DMS 273 (cell line): ENCODE measurements at regions not wholly inside any gene's neighbourhood (a gene's known extent, or its start where the extent isn't known, plus 50 kb on each side); places are given as distances from the start of the nearest gene placed in this dataset.
"Not testable (repeated sequence)": the region's sequence is repeated elsewhere in the genome, so short reads cannot be mapped to it uniquely, and the experiment has no call there.

Source experiments
- DNase-seq: peaks from one replicate; lab custom pipeline; 2025; ENCODE audit not compliant: unreplicated experiment; lab: John Stamatoyannopoulos, UW

DNA sequence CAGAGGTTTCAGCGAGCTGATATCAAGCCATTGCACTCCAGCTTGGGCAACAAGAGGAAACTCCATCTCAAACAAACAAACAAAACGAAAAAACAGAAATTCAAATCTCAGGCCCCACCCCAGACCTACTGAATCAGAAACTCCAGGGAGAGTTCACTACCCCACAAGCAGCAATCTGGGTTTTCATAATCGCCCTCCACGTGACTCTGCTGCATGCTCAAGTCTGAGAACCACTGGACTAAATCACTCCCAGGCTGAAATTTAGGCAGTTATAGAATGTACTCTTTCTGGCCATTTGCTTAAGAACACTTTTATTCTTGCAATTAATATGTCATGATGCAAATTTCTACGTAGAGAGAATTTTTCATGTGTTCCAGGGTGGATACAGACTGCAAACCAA is 287.3 kb downstream of the USP46 start:
- no peak for DNase-seq

DNA sequence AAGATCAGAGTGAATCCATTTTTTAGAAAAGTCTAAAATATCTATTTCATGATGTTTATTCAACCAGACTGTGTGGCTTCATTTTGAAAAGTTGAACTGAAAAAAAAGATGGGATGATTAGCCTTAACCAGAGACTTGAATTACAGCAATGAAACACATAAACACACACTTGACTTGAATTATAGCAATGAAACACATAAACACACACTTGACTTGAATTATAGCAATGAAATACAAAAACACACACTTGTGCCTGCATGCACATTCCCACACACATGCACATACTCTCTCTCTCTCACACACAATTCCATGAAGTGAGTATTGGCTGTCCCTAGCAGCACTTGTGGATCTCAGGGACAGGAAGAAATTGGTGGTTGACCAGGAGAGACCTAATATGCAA is 286.8 kb downstream of the USP46 start:
- no peak for DNase-seq

DNA sequence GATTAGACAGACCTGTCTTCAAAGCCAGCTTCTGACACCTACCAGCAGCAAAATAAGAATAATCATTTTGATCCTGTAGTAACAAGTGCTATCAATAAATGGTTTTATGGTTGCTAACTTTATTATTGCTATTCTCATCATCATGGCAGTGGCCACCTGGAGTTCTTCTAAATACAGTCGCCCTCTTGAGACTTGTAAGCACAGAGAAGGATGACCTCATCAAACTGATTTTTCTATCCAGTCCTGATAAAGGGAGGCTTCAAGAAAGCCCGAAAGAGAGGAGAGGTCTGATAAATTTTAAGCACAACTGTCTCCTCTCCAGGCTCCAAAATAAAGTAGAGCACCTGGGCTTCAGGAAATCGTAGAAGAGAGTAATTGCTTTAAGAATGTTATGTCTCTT is 286.4 kb downstream of the USP46 start:
- DNase-seq: peak; percentile 26

DNA sequence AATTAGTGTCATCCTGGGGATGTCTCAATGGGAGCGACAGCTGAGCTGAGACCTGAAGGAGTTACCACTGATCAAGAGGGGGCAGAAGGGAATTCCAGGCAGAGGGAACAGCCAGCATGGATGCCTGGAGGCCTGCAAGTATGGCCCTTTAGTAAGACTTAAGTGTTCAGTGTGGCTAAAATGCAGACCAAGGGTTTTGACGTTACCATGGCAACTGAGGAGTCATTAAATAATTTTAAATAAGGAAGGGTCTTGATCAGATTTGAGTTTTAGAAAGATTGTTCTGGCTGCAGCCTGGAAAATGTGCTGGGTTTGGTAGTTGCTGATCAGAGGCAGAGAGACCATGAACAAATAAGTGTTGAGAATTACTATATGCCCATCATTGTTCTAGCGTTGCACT is 285.5 kb downstream of the USP46 start:
- no peak for DNase-seq

DNA sequence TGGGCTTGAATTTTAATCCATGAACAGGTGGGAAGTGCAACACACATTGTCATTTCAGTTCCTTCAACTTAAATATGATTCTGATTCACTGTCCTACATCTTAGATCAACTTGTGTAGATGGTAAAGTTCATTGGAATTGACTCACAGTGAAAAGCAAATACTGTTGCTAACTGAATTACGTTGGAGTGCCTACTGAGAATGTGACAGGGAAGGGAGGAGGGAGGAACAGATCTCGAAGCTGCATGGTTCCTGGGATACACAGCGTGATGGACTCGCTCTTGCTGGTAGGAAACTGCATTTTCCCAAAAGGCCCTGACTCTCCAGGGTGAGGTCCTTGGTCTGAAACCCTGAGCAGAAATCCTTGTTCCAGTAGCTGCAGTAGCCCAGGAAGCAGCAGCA is 284.2 kb downstream of the USP46 start:
- DNase-seq: no peak

DNA sequence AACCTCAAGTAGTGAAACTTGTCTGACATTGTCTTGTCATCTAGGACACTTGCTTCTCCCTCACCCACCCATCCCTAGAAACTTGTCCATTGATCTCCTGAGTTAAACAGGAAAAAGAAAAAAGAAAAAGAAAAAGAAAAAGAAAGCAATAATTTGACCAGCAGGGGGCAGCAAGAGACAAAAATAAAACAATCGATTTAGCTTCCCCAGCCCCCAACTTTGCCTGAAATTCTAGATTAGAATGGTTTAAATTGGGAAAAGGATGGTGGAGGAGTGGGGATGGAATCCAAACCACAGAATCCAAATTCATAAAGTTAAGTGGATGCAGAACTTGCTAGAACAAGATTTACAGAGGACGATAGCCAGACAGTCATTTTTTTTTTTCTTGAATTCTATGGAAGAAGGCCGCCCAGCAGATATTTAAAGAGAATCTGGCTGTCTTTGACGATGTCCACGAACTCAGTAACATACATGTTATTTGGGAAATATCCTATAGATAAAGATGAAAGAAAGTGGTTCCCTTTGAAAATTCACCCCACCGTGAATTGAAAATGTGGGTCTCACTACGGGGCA is 282.9 kb downstream of the USP46 start:
- peak; percentile 67 for DNase-seq

DNA sequence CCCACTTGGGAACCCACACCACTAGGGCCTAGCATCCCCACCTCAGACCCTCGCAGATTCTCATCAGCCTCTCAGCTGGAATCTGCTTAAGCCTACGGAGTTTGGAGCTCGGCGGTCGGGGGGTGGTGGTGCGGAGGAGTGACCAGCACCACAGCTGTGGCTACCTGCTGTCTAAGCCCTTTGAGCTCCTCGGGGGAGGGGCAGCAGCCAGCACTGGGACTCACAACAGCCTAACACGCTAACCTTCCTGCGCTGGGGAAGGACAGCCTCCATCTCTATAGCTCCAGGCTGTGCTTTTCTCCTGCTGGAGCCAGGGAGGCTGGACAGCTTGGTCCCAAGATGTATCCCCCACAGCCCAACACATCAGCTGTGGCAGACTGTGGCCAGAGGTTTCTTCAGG is 281.5 kb downstream of the USP46 start:
- DNase-seq: no peak

DNA sequence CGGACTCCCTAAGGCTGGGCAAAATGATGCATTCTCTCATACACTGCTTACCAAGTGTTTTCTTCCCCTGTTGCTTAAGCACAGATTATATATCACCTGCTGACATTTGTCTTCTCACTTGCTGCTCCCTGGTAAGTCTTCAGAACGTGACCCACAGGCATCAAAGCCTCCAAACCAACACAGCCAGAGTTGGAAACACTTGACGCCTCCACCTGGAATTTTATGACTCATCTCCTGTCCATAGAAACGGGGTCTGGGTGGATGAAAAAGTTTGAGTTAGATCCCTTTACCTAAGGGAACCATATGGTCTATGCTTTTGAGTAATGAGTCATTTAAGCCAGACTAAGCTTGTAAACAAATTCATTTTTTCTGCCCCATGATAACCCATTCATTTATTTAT is 251.6 kb downstream of the USP46 start:
- peak; percentile 36 for DNase-seq

DNA sequence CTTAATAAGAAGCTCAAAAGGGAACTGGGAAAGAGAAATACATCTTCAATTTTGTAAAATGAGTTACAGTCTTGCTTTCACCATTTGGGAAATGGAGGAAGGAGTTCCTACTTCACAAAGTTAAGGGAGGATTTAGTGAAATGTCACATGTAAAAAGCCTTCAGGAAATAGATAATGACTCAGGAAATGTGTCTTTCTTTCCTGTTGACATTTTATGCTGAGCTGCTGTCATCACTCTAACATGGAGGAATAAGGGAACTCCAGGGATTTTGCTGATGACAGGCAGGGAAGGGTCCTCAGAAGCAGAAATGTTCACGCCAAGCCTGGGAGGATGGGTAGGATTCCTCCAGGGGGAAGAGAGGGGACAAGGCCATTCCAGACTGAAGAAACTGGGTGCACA is 251.1 kb downstream of the USP46 start:
- no peak for DNase-seq

DNA sequence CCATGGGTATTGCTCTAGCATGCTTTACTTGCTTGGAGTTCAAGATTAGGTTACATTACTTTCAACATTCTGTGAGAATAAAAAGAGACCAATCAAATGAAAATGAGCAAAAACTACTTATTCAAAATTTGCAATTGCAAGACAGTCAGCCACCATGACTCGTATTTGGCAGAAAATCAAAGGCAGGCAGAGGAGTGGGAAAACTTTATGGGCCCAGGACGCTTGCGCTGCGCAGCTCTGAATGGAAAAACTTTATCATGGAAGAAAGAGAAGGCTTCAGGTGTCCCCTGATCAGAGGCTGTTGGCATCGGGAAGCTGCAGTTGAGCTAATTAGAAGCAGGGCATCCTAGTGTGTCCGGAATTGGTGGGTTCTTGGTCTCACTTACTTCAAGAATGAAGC is 250.6 kb downstream of the USP46 start:
- DNase-seq: no peak

DNA sequence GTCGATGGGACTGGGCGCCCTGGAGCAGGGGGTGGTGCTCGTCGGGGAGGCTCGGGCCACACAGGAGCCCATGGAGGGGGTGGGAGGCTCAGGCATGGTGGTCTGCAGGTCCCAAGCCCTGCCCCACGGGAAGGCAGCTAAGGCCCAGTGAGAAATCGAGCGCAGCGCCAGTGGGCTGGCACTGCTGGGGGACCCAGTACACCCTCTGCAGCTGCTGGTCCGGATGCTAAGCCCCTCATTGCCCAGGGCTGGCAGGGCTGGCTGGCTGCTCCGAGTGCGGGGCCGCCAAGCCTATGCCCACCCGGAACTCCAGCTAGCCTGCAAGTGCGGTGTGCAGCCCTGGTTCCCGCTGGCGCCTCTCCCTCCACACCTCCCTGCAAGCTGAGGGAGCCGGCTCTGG is 249.3 kb downstream of the USP46 start:
- not testable (repeated sequence) for DNase-seq

DNA sequence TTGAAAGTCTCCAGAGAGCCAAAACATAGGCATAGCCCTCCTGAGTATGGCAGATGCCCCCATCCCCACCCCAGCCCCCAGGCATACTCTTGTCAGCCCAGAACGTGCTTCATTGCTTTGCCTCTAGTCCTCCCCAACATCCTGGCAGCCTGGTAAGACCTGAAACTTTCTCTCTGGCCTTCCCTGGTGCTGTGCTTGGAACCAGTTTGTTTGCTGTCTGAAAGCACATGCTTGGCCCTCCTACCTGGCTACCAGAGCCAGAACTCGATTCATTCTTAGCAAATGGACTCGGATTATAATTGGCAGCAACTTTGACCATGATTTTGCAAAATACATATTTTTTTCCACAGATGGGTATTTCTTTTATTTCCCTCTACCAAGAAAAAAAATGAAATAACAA is 248.1 kb downstream of the USP46 start:
- no peak for DNase-seq

DNA sequence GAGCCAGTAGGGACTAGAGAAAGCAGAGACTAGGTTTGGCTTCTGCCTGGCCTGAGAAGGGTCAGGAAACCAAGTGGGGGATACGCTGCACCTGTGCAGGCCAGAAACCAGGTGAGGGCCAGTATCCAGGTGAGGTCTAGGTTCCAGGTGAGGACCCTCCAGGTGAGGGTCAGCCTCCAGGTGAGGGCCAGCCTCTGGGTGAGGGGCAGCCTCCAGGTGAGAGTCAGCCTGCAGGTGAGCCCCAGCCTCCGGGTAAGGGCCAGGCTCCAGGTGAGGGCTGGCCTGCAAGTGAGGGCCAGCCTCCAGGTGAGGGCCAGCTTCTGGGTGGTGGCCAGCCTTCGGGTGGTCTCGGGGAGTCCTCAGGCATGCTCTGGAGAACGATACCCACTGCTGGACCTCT is 238.8 kb downstream of the USP46 start:
- DNase-seq: no peak

DNA sequence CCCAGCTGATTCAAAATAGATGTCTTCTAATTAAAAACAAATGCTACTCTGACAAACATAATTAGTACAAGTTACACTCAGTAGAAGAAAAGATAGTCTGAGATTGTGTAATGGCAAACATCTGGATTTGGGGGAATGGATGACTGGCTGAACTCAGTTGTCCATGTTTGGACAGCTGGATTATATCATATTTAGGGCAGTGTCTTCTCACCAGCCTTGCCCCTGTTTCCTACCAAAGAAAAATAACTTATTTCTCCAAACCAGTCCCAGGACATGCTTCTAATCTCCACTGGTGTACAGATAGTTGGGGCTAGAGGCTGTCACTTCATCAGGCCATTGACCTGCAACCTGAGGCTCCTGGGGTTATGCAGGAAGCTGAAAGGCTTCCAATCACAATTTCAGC is 237.3 kb downstream of the USP46 start:
- DNase-seq: no peak

DNA sequence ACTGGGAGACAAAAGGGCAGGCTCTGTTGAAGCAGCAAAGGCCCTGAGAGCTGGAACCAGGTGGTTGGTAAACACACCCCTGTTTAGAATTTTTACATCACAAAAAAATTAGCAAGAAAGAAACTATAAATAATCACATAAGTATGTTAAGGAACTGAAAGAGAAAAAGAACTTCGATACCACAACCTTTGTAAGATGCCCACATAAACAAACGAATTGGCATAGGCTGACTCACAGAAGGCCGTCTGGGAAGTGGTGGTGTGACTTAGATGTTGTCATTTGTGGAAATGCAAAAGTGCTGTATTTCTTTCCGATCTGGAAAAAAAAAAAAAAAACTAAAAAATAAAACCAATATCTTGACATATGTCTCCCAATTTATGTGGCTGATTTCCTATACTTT is 235.1 kb downstream of the USP46 start:
- DNase-seq: no peak

DNA sequence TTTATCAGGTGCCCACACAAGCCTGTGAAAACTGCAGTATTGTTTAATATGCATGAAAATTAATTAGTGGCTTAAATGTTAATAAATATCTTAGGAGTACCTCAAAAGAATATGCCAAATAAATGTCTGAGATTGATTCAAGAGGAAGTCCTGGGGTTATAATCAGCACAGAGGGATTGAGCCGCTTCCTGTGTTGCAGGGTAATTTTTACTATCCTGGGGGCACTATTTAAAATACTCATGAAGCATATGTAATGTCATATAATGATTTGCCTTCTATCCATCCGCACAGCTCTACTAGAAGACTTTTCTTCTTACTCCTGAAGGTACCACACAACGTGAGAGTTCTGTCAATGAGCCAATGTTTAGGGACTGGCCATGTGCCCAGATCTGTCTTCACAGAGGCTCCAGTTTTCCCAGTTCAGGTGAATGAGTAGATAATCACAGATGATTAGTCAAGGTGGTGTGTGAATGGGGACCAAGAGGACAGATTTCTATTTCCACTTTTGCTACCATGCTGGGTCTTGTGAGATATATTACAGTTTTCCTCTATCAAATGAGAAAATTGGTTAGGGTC is 233.3 kb downstream of the USP46 start:
- DNase-seq: peak; percentile 3

DNA sequence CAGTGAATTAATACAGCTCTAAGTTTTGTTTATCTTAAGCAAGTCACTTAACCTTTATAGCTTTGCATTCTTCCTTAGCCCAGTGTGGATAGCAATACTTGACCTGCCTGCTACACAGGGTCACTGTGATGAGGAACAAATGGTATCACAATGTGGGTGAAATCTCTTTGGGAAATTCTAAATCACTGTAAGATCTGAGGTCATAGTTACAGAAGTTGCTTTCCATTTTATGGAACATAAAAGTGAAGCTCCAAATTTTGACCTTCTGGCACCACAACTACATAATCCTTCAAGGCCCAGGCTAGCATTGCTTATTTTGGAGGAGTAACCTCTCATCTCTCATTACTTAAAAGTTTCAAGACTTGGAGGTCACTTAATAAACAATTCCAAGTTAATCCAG is 227.7 kb downstream of the USP46 start:
- DNase-seq: no peak

DNA sequence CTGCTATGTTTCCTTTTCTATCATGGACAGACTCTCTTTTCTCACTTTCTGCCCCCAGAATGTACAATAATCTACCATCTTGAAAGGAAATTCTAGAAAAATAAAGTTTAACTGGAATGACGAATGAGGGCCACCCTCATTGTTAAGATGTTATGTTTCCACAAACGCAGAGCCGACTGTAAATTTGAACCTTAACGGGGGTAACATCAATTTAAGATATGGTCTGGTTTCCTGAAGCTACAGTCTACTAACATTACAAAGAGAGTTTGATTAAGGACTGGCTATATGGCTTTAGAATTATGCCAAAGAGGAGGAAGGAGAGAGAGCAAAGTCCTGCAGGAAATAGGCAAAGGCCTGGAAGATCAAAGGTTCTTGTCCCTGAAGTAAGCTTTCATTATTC is 227.2 kb downstream of the USP46 start:
- no peak for DNase-seq

DNA sequence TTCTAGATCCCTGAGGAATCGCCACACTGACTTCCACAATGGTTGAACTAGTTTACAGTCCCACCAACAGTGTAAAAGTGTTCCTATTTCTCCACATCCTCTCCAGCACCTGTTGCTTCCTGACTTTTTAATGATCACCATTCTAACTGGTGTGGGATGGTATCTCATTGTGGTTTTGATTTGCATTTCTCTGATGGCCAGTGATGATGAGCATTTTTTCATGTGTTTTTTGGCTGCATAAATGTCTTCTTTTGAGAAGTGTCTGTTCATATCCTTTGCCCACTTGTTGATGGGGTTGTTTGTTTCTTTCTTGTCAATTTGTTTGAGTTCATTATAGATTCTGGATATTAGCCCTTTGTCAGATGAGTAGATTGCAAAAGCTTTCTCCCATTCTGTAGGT is 216.6 kb downstream of the USP46 start:
- not testable (repeated sequence) for DNase-seq

DNA sequence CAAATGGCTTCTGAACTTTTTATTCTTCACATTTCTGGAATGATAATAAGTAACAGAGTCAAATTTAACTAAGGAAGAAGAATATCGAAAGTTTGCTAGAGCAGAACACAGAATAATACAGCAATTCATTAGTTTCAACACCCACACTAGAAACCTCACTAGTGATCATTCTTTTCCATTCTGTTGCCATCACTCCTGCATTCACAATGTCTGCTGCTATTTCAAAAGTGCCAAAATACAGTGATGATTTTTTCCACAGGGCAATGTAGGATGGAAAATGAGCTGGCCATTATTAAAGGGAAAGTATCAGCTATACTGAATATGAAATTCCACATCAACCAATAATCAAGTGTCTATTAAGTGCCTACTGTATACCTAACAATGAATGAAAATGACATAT is 186.7 kb downstream of the USP46 start:
- DNase-seq: no peak

DNA sequence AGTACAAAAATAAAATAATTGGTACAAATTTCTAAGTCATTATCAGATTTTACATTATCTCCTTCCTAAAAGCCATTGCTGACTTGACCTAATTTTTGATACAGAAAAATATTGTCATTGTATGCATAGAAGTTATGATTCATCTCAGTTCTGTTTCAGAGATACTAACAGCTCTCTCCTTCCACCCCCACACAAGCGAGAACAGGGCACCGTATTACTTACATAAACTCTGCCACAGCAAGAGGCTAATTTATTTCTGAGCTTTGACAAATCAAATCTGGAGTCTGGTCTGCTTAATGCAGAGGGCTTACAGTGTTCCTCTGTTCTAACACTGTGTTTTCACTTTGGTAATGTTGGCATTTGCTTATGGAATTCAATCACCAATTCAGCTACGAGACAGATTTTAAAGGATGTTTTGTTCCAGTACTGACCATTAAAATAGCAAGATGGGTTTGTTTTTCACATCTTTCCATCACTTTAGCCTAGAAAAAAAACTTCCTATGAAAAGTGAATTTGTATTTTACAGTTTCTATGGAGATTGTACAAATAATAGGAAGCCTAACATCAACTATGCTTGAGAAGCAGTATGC is 181.8 kb downstream of the USP46 start:
- no peak for DNase-seq

DNA sequence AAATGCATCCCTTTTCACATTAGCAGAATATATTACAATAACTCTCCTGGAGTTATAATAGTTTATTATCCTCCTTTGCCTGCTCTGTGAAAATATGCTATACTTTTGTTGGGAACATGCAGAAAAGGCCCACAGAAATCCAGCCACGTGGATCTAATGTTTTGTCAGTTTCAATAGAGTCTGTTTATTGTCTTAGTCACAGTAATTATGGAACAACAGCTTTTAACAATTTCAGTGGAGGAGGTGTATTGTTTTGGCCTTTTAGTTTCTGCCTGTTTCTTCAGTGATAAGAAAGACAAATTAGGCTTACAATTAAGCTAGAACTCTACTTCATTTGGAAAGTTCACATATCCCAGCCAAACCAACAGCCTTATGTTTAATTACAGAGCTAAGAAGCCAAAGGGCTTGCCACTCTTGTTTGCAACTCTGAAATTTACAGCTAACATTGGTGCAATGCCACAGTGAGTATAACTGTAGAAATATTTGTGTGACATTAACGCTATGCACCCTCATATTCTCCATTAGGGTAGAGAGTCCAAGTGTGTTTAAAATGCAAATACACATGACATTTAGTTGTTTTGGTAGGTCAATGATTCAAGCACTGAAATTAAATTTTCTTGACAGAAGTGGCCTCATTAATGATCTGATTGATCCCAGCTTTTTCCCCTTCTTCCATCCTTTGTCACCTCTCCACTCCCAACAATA is 175.8 kb downstream of the USP46 start:
- no peak for DNase-seq
